ENCODE measurements at regions not wholly inside any gene's neighbourhood (a gene's known extent, or its start where the extent isn't known, plus 50 kb on each side); places are given as distances from the start of the nearest gene placed in this dataset.
"Not testable (repeated sequence)": the region's sequence is repeated elsewhere in the genome, so short reads cannot be mapped to it uniquely, and the experiment has no call there.

- in situ Hi-C loops (cut with HindIII; ENCODE audit: low sequenced_read_pairs): no loop called here
- DNase-seq (ENCODE audit: low spot score): no peak
Measured at GRCh38 chr12:9348906-9349518, 140.8 kb upstream of the PZP start.

- no peak for DNase-seq (ENCODE audit: low spot score)
- in situ Hi-C loops (cut with HindIII; ENCODE audit: low sequenced_read_pairs): no loop called here
Measured at GRCh38 chr12:9347328-9348127, 139.3 kb upstream of the PZP start.

GRCh38 chr12:9346866-9347327, 138.7 kb upstream of the PZP start:
- DNase-seq (ENCODE audit: low spot score): no peak
- in situ Hi-C loops (cut with HindIII; ENCODE audit: low sequenced_read_pairs): no loop called here

- DNase-seq (ENCODE audit: low spot score): no peak
- in situ Hi-C loops (cut with HindIII; ENCODE audit: low sequenced_read_pairs): no loop called here
Measured at GRCh38 chr12:9345171-9345570, 137.0 kb upstream of the PZP start.

- in situ Hi-C loops (cut with HindIII; ENCODE audit: low sequenced_read_pairs): no loop called here
- no peak for DNase-seq (ENCODE audit: low spot score)
Measured at GRCh38 chr12:9344541-9344940, 136.3 kb upstream of the PZP start.

GRCh38 chr12:9343731-9344130, 135.5 kb upstream of the PZP start:
- in situ Hi-C loops (cut with HindIII; ENCODE audit: low sequenced_read_pairs): no loop called here
- DNase-seq (ENCODE audit: low spot score): no peak

GRCh38 chr12:9342614-9343353, 134.6 kb upstream of the PZP start:
- DNase-seq (ENCODE audit: low spot score): no peak
- in situ Hi-C loops (cut with HindIII; ENCODE audit: low sequenced_read_pairs): no loop called here

- in situ Hi-C loops (cut with HindIII; ENCODE audit: low sequenced_read_pairs): no loop called here
Measured at GRCh38 chr12:9341260-9341585, 133.0 kb upstream of the PZP start.

GRCh38 chr12:9340422-9341259, 132.4 kb upstream of the PZP start:
- in situ Hi-C loops (cut with HindIII; ENCODE audit: low sequenced_read_pairs): no loop called here
- DNase-seq (ENCODE audit: low spot score): no peak

More at GRCh38 chr12:9341260-9341585, 133.0 kb upstream of the PZP start:
- no peak for DNase-seq (ENCODE audit: low spot score)

GRCh38 chr12:9337656-9338055, 129.5 kb upstream of the PZP start:
- no peak for DNase-seq (ENCODE audit: low spot score)
- in situ Hi-C loops (cut with HindIII; ENCODE audit: low sequenced_read_pairs): no loop called here

- in situ Hi-C loops (cut with HindIII; ENCODE audit: low sequenced_read_pairs): not testable (repeated sequence)
Measured at GRCh38 chr12:9336375-9337011, 128.3 kb upstream of the PZP start.

GRCh38 chr12:9335867-9336266, 127.7 kb upstream of the PZP start:
- in situ Hi-C loops (cut with HindIII; ENCODE audit: low sequenced_read_pairs): no loop called here
- no peak for DNase-seq (ENCODE audit: low spot score)

More at GRCh38 chr12:9336375-9337011, 128.3 kb upstream of the PZP start:
- not testable (repeated sequence) for DNase-seq (ENCODE audit: low spot score)

- DNase-seq (ENCODE audit: low spot score): no peak
- in situ Hi-C loops (cut with HindIII; ENCODE audit: low sequenced_read_pairs): no loop called here
Measured at GRCh38 chr12:9334964-9335363, 126.8 kb upstream of the PZP start.

GRCh38 chr12:9334041-9334692, 126.0 kb upstream of the PZP start:
- in situ Hi-C loops (cut with HindIII; ENCODE audit: low sequenced_read_pairs): no loop called here
- no peak for DNase-seq (ENCODE audit: low spot score)

GRCh38 chr12:9333161-9333560, 125.0 kb upstream of the PZP start:
- in situ Hi-C loops (cut with HindIII; ENCODE audit: low sequenced_read_pairs): no loop called here
- DNase-seq (ENCODE audit: low spot score): no peak

- no peak for DNase-seq (ENCODE audit: low spot score)
- in situ Hi-C loops (cut with HindIII; ENCODE audit: low sequenced_read_pairs): no loop called here
Measured at GRCh38 chr12:9332564-9332963, 124.4 kb upstream of the PZP start.

- DNase-seq (ENCODE audit: low spot score): peak; percentile 6
- in situ Hi-C loops (cut with HindIII; ENCODE audit: low sequenced_read_pairs): no loop called here
Measured at GRCh38 chr12:9331218-9331626, 123.0 kb upstream of the PZP start.

- in situ Hi-C loops (cut with HindIII; ENCODE audit: low sequenced_read_pairs): no loop called here
- DNase-seq (ENCODE audit: low spot score): no peak
Measured at GRCh38 chr12:9329019-9329418, 120.8 kb upstream of the PZP start.
